Nephron progenitor cell (in vitro differentiated cells): ENCODE measurements at regions not wholly inside any gene's neighbourhood (a gene's known extent, or its start where the extent isn't known, plus 50 kb on each side); places are given as distances from the start of the nearest gene placed in this dataset.

Experiments
- DNase-seq: peaks from one replicate; pipeline ENCODE4 v3.0.0; 2021
- H3K27ac Mint-ChIP-seq: 2 replicates; pipeline ENCODE4 v1.8.0; 2021; ENCODE audit warnings: mild to moderate bottlenecking, moderate library complexity, mixed read lengths
- H3K27me3 Mint-ChIP-seq: 2 replicates; pipeline ENCODE4 v1.8.0; 2021; ENCODE audit warnings: mild to moderate bottlenecking, low read depth, mixed read lengths; ENCODE audit not compliant: poor library complexity
- H3K36me3 Mint-ChIP-seq: 2 replicates; pipeline ENCODE4 v1.8.0; 2021; ENCODE audit warnings: low read depth, mixed read lengths
- H3K4me1 Mint-ChIP-seq: 2 replicates; pipeline ENCODE4 v1.8.0; 2021; ENCODE audit warnings: mixed read lengths
- H3K4me3 Mint-ChIP-seq: 2 replicates; pipeline ENCODE4 v1.8.0; 2021; ENCODE audit warnings: mild to moderate bottlenecking, moderate library complexity, mixed read lengths
- H3K9me3 Mint-ChIP-seq: 2 replicates; pipeline ENCODE4 v1.8.0; 2021; ENCODE audit warnings: mild to moderate bottlenecking, moderate library complexity, mixed read lengths
- CTCF ChIP-seq: fragments of 200-600 bp; sonication (generic); IDR thresholded peaks from 2 replicates; pipeline ENCODE4 v1.5.0; 2021; ENCODE audit warnings: antibody characterized with exemption

DNA sequence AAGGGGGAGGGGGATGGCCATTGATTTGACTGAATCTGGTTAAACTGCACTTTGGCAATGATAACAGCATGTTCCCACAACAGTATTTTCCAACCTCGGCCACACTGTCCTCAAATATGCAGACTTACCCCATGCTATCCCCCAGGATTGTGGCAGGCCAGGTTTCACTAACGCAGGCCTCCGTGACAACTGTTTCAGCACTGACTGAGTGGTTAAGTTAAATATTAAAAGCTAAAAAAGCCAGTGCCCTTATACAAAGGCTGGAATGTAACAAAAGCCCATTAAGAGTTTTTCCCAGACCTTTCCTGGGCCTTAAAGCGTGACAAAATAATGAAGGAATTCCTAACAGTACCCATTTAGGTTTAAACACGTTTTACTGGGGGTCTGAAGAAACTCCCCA, 202.9 kb downstream of the USP25 start:
- no peak for DNase-seq
- Mint-ChIP-seq H3K27me3 (no peaks in the 10 kb centered on the region), H3K4me3 (no peak overlapping the region), H3K9me3 (no peaks in the 10 kb centered on the region), H3K4me1 (peaks cover 24% of the 10 kb centered on the region), H3K36me3 (no peaks in the 10 kb centered on the region), H3K27ac (no peak overlapping the region)
- no peak for TF ChIP-seq CTCF

DNA sequence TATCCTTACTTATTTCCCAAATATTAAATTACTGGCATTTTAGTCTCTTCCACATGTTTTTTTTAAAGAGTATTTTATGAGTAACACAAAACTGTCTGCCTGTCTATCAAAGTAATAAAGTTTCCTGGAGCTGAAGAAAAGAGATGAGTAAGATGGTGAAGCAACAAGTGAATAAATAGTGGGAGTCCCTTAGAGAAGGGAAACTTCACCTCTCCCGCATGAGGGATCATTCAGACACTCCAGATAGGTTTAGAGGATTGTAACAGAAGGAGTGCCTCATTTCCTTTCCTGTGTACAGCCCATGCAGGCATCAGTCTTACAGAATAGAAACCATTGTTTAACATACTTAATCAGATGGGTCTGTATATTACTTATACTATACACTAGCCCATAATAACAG, 205.7 kb downstream of the USP25 start:
- Mint-ChIP-seq H3K36me3 (no peaks in the 10 kb centered on the region), H3K27me3 (peaks cover 3% of the 10 kb centered on the region), H3K9me3 (no peaks in the 10 kb centered on the region), H3K27ac (no peak overlapping the region), H3K4me3 (no peak overlapping the region), H3K4me1 (peaks cover 15% of the 10 kb centered on the region)
- DNase-seq: no peak
- no peak for TF ChIP-seq CTCF

DNA sequence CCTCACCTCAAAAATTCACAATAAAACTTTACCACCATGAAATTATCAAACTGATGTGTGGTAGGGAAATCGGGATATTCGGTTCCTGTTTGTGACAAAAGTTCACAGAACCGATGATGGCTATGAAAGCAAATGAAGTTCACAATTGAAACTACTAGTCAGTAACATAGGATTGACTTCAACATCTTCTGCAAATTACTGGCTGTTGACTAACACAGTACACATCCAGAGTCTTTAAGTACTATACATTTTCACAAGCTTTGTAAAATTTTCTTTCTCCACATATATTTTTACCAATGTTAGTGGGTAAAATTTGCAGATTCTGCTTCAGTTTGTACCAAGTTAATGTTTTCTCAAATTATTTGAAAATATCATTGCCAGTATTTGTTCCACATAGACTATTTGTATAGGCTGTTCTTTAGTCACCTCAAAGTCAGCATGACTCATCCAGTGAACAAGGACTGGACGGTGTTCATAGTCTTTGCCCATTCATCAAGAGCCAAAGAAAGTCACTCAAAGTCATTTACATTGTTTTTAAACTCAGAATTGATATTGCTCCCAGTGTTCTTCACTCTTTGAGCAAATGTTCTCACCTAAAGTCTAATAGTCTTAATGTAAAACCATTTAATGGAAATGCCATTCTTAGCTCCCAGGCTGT, 213.4 kb downstream of the USP25 start:
- H3K4me1 Mint-ChIP-seq: peaks cover 25% of the 10 kb centered on the region
- no peak for DNase-seq
- H3K4me3 Mint-ChIP-seq: no peak overlapping the region
- peaks cover under 1% of the 10 kb centered on the region for H3K27me3 Mint-ChIP-seq
- H3K36me3 Mint-ChIP-seq: no peaks in the 10 kb centered on the region
- H3K9me3 Mint-ChIP-seq: no peaks in the 10 kb centered on the region
- TF ChIP-seq CTCF: no peak
- no peak overlapping the region for H3K27ac Mint-ChIP-seq

GRCh38 chr21:15947677-15948076, 217.9 kb downstream of the USP25 start:
- no peak for DNase-seq
- Mint-ChIP-seq H3K27me3 (peaks cover 4% of the 10 kb centered on the region), H3K27ac (peak overlapping the region; percentile 94), H3K4me3 (peak overlapping the region; percentile 68), H3K36me3 (peaks cover 33% of the 10 kb centered on the region), H3K4me1 (peaks cover 41% of the 10 kb centered on the region), H3K9me3 (peaks cover 37% of the 10 kb centered on the region)
- no peak for TF ChIP-seq CTCF

- Mint-ChIP-seq H3K27me3 (peaks cover 7% of the 10 kb centered on the region), H3K4me3 (no peak overlapping the region), H3K27ac (no peak overlapping the region), H3K9me3 (peaks cover 75% of the 10 kb centered on the region), H3K36me3 (peaks cover 63% of the 10 kb centered on the region), H3K4me1 (peaks cover 16% of the 10 kb centered on the region)
- DNase-seq: no peak
- TF ChIP-seq CTCF: no peak
Observed at GRCh38 chr21:15953551-15954116, 223.9 kb downstream of the USP25 start.
